Peyer's patch (tissue), 4 donors: ENCODE measurements at regions not wholly inside any gene's neighbourhood (a gene's known extent, or its start where the extent isn't known, plus 50 kb on each side); places are given as distances from the start of the nearest gene placed in this dataset.

Source experiments
- DNase-seq, 3 donors: peaks; one replicate each; pipeline ENCODE4 v3.0.0-alpha.2; 2017 to 2019
- H3K27ac ChIP-seq, 4 donors: fragments of 200-600 bp; sonication (generic); one replicate each; pipeline ENCODE4 v1.5.1; 2016 to 2019
- H3K27me3 ChIP-seq, 2 donors: fragments of 200-600 bp; sonication (generic); one replicate each; pipeline ENCODE4 v1.5.1; 2019
- H3K36me3 ChIP-seq, 3 donors: fragments of 200-600 bp; sonication (generic); one replicate each; pipeline ENCODE4 v1.5.1; 2016 to 2019
- H3K4me1 ChIP-seq, 4 donors: fragments of 200-600 bp; sonication (generic); one replicate each; pipeline ENCODE4 v1.5.1; 2016 to 2019
- H3K4me3 ChIP-seq, 4 donors: fragments of 200-600 bp; sonication (generic); 1 replicate in 3 of 4; 2 replicates in 1 of 4; pipeline ENCODE4 v1.5.1; 2016 to 2019; ENCODE audit warnings: mild to moderate bottlenecking in 1 of 4
- H3K9me3 ChIP-seq, 4 donors: fragments of 200-600 bp; sonication (generic); one replicate each; pipeline ENCODE4 v1.5.1; 2016 to 2019; ENCODE audit warnings: mild to moderate bottlenecking in 1 of 4
- CTCF ChIP-seq, 6 experiments: fragments of 450-650 bp in 4 of 6; fragments of 200-600 bp in 2 of 6; sonication (generic) in 1 of 6; IDR thresholded peaks; one replicate each; pipeline ENCODE4 v1.5.1; 2017 to 2019; ENCODE audit warnings: antibody characterized with exemption in 6 of 6, mild to moderate bottlenecking in 3 of 6, moderate library complexity in 1 of 6
- POLR2A ChIP-seq, 2 donors: fragments of 450-650 bp; IDR thresholded peaks; one replicate each; pipeline ENCODE4 v1.5.1; 2017; ENCODE audit warnings: antibody characterized with exemption in 2 of 2, mild to moderate bottlenecking in 2 of 2, moderate library complexity in 2 of 2

GRCh38 chr4:107220976-107221375, 184.9 kb upstream of the DKK2 start:
- no peaks in the 10 kb centered on the region for H3K4me1 ChIP-seq
- H3K36me3 ChIP-seq = no peaks in the 10 kb centered on the region
- H3K27me3 ChIP-seq = no peaks in the 10 kb centered on the region
- H3K9me3 ChIP-seq = no peaks in the 10 kb centered on the region
- TF ChIP-seq POLR2A (IDR thresholded peaks at IDR 0.05) (no peak), CTCF (IDR thresholded peaks at IDR 0.05) (no peak)
- no peak overlapping the region for H3K27ac ChIP-seq
- DNase-seq = no peak
- no peak overlapping the region for H3K4me3 ChIP-seq

GRCh38 chr4:107219681-107220080, 183.6 kb upstream of the DKK2 start:
- no peaks in the 10 kb centered on the region for H3K27me3 ChIP-seq
- no peaks in the 10 kb centered on the region for H3K4me1 ChIP-seq
- no peak for TF ChIP-seq POLR2A (IDR thresholded peaks at IDR 0.05)
- no peak for TF ChIP-seq CTCF (IDR thresholded peaks at IDR 0.05)
- DNase-seq = no peak
- no peaks in the 10 kb centered on the region for H3K9me3 ChIP-seq
- H3K27ac ChIP-seq = no peak overlapping the region
- H3K4me3 ChIP-seq = no peak overlapping the region
- H3K36me3 ChIP-seq = no peaks in the 10 kb centered on the region

GRCh38 chr4:107216379-107216778, 180.3 kb upstream of the DKK2 start:
- H3K27ac ChIP-seq = no peak overlapping the region
- H3K9me3 ChIP-seq = no peaks in the 10 kb centered on the region
- no peaks in the 10 kb centered on the region for H3K4me1 ChIP-seq
- no peaks in the 10 kb centered on the region for H3K36me3 ChIP-seq
- no peak overlapping the region for H3K4me3 ChIP-seq
- TF ChIP-seq POLR2A (IDR thresholded peaks at IDR 0.05) (no peak), CTCF (IDR thresholded peaks at IDR 0.05) (no peak)
- no peaks in the 10 kb centered on the region for H3K27me3 ChIP-seq
- DNase-seq = no peak

GRCh38 chr4:107215222-107215621, 179.1 kb upstream of the DKK2 start:
- Histone ChIP-seq H3K27ac (no peak overlapping the region), H3K4me1 (no peaks in the 10 kb centered on the region), H3K27me3 (no peaks in the 10 kb centered on the region), H3K36me3 (no peaks in the 10 kb centered on the region), H3K9me3 (no peaks in the 10 kb centered on the region), H3K4me3 (no peak overlapping the region)
- no peak for TF ChIP-seq CTCF (IDR thresholded peaks at IDR 0.05)
- TF ChIP-seq POLR2A (IDR thresholded peaks at IDR 0.05) = no peak
- DNase-seq = no peak

- Histone ChIP-seq H3K9me3 (no peaks in the 10 kb centered on the region), H3K27me3 (no peaks in the 10 kb centered on the region), H3K27ac (no peak overlapping the region), H3K36me3 (no peaks in the 10 kb centered on the region), H3K4me3 (no peak overlapping the region), H3K4me1 (no peaks in the 10 kb centered on the region)
- DNase-seq = no peak
- TF ChIP-seq CTCF (IDR thresholded peaks at IDR 0.05) (no peak), POLR2A (IDR thresholded peaks at IDR 0.05) (no peak)
Measured at GRCh38 chr4:107213880-107214279, 177.8 kb upstream of the DKK2 start.

- DNase-seq = no peak
- H3K4me1 ChIP-seq = no peaks in the 10 kb centered on the region
- no peak overlapping the region for H3K4me3 ChIP-seq
- H3K27me3 ChIP-seq = no peaks in the 10 kb centered on the region
- no peaks in the 10 kb centered on the region for H3K36me3 ChIP-seq
- no peaks in the 10 kb centered on the region for H3K9me3 ChIP-seq
- no peak overlapping the region for H3K27ac ChIP-seq
- TF ChIP-seq CTCF (IDR thresholded peaks at IDR 0.05) (no peak), POLR2A (IDR thresholded peaks at IDR 0.05) (no peak)
Measured at GRCh38 chr4:107213410-107213809, 177.3 kb upstream of the DKK2 start.
